Kasumi-1 (cell line): ENCODE measurements at regions not wholly inside any gene's neighbourhood (a gene's known extent, or its start where the extent isn't known, plus 50 kb on each side); places are given as distances from the start of the nearest gene placed in this dataset.

Source experiments
- DNase-seq, 2 experiments: peaks; one replicate each; lab custom pipeline; 2025; lab: John Stamatoyannopoulos, UW

- no peak for DNase-seq
Observed at GRCh38 chr18:30527226-30527625, 515.3 kb downstream of the DSC3 start.

- DNase-seq, result no peak
Observed at GRCh38 chr18:30522288-30522929, 520.1 kb downstream of the DSC3 start.

GRCh38 chr18:30514059-30514458, 528.5 kb downstream of the DSC3 start:
- DNase-seq, result no peak

- no peak for DNase-seq
Observed at GRCh38 chr18:30512872-30513271, 529.7 kb downstream of the DSC3 start.

- no peak for DNase-seq
Observed at GRCh38 chr18:30510882-30511281, 531.7 kb downstream of the DSC3 start.

GRCh38 chr18:30501594-30501993, 540.9 kb downstream of the DSC3 start:
- no peak for DNase-seq

- no peak for DNase-seq
Observed at GRCh38 chr18:30500240-30500945, 542.1 kb downstream of the DSC3 start.

- no peak for DNase-seq
Observed at GRCh38 chr18:30499721-30500120, 542.8 kb downstream of the DSC3 start.

GRCh38 chr18:30492552-30493129, 549.9 kb downstream of the DSC3 start:
- DNase-seq, result no peak

GRCh38 chr18:30491815-30492551, 550.6 kb downstream of the DSC3 start:
- no peak for DNase-seq

GRCh38 chr18:30489890-30490643, 552.5 kb downstream of the DSC3 start:
- no peak for DNase-seq

GRCh38 chr18:30487962-30488361, 554.6 kb downstream of the DSC3 start:
- no peak for DNase-seq

- no peak for DNase-seq
Observed at GRCh38 chr18:30486856-30487255, 555.7 kb downstream of the DSC3 start.

GRCh38 chr18:30485078-30485477, 557.5 kb downstream of the DSC3 start:
- DNase-seq, result no peak

GRCh38 chr18:30481871-30482270, 560.7 kb downstream of the DSC3 start:
- DNase-seq, result no peak

GRCh38 chr18:30469091-30469490, 573.5 kb downstream of the DSC3 start:
- peak in 1 of 2 experiments; percentile 66 for DNase-seq

- no peak for DNase-seq
Observed at GRCh38 chr18:30465096-30465495, 577.4 kb downstream of the DSC3 start.

GRCh38 chr18:30457156-30457555, 585.4 kb downstream of the DSC3 start:
- DNase-seq, result no peak

- no peak for DNase-seq
Observed at GRCh38 chr18:30455741-30456140, 586.8 kb downstream of the DSC3 start.

- DNase-seq, result no peak
Observed at GRCh38 chr18:30454920-30455319, 587.6 kb downstream of the DSC3 start.

GRCh38 chr18:30451981-30452380, 590.6 kb downstream of the DSC3 start:
- DNase-seq, result no peak

- DNase-seq, result no peak
Observed at GRCh38 chr18:30450927-30451326, 591.6 kb downstream of the DSC3 start.
